NT2/D1 (cell line): ENCODE measurements at regions not wholly inside any gene's neighbourhood (a gene's known extent, or its start where the extent isn't known, plus 50 kb on each side); places are given as distances from the start of the nearest gene placed in this dataset.

Experiments used
- SUZ12 ChIP-seq: IDR thresholded peaks from 2 replicates; pipeline ENCODE4 v1.6.1; 2011; ENCODE audit not compliant: insufficient read length, insufficient read depth; ENCODE audit errors: extremely low read depth
- YY1 ChIP-seq: IDR thresholded peaks from 2 replicates; pipeline ENCODE4 v1.6.1; 2011; ENCODE audit not compliant: insufficient read length, insufficient read depth
- ZNF274 ChIP-seq: IDR thresholded peaks from 2 replicates; pipeline ENCODE4 v1.6.1; 2011; ENCODE audit warnings: mild to moderate bottlenecking, low read depth, low read length

GRCh38 chr1:193741228-193741627 lies 554.8 kb upstream of the B3GALT2 start:
- TF ChIP-seq SUZ12 = no peak
- TF ChIP-seq YY1 = no peak
- TF ChIP-seq ZNF274 = no peak
